SU-DHL-6 (cell line): ENCODE measurements at regions not wholly inside any gene's neighbourhood (a gene's known extent, or its start where the extent isn't known, plus 50 kb on each side); places are given as distances from the start of the nearest gene placed in this dataset.

Source experiments
- CTCF ChIP-seq: fragments of 200-600 bp; sonication (generic); IDR thresholded peaks from one replicate; pipeline ENCODE4 v1.5.1; 2017; ENCODE audit warnings: antibody characterized with exemption, mild to moderate bottlenecking, low read length, moderate library complexity; ENCODE audit not compliant: insufficient read depth, poor library complexity, severe bottlenecking
- EZH2phosphoT487 ChIP-seq: fragments of 200-600 bp; sonication (generic), shearing (Covaris generic); conservative IDR thresholded peaks from 2 replicates; pipeline ENCODE4 v1.6.1; 2018; ENCODE audit warnings: mild to moderate bottlenecking, antibody characterized with exemption, low read length, moderate library complexity, mixed read lengths

GRCh38 chr4:178689926-178690325, 1247.7 kb upstream of the AGA start:
- TF ChIP-seq CTCF (no peak), EZH2phosphoT487 (no peak)
